Lung microvascular endothelial cell (primary cell): ENCODE measurements at regions not wholly inside any gene's neighbourhood (a gene's known extent, or its start where the extent isn't known, plus 50 kb on each side); places are given as distances from the start of the nearest gene placed in this dataset.
"Not testable (repeated sequence)": the region's sequence is repeated elsewhere in the genome, so short reads cannot be mapped to it uniquely, and the experiment has no call there.

Source experiments
- DNase-seq, 2 donors: peaks; one replicate each; pipeline versions ENCODE4 v3.0.0 to v3.0.0-alpha.2; 2010; ENCODE audit warnings: low read depth in 2 of 2

GRCh38 chr22:46040471-46041465 lies 63.8 kb upstream of the WNT7B start:
- DNase-seq = no peak

GRCh38 chr22:46041642-46042041 lies 64.7 kb upstream of the WNT7B start:
- no peak for DNase-seq

DNA sequence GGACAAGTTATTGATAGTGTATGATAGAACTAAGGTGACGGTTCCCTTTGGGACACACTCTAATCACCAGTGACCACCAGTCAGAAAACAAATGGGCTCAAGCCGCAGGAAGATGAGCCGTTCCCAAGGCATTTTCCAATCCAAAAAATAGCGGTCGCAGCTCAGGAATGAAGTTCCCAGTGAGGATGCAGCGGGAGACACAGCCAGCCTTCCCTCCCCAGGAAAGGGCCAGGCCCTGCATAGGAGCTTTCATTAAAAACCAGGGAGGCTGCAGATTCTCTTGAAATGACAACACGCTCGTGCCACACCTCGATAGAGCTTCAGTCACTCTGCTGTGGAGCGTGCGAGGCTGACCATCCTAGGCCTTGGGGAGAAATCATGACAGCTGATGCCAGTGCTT lies 65.8 kb upstream of the WNT7B start:
- no peak for DNase-seq

GRCh38 chr22:46043339-46043738 lies 66.4 kb upstream of the WNT7B start:
- no peak for DNase-seq

DNA sequence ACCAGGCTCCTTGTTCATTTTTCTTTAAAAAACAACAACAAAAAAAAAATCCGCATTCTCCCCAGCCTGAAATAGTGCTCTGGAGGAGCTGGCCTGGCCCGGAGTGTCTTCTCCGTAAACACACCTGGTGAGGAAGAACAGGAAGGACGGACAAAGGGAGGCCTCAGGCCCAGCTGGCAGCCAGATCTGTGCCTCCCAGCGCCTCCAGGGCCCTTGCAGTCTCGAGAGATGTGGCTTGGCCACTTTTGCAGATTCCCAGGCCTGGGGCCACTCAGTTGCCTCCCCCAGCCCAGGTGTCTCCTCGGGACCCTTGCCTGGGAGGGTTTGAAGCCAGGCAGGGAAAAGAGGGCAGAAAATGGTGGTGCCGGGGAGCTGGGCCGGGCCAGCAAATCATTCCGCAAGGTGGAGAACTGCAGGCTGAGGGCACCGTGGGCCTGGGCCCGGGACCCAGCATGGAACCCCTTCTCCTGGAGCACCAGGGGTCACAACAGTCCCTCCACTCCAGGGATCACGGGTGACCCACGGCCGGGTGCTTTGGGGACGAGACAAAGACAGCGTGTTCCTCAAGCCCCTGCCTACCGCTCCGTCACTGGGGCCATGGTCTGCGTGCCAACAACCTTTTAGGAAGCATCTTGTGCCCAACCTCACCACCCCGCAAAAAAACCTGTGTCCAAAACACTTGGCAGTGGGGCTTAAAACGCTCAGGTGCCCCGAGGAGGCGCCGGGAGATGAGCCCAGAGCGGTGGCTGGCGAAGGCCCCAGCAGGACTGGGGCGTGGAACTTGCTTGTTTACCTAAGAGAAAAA lies 67.1 kb upstream of the WNT7B start:
- peak in 1 of 2 donors; percentile 29 for DNase-seq

GRCh38 chr22:46044621-46045458 lies 67.9 kb upstream of the WNT7B start:
- peak in 1 of 2 donors; percentile 51 for DNase-seq

DNA sequence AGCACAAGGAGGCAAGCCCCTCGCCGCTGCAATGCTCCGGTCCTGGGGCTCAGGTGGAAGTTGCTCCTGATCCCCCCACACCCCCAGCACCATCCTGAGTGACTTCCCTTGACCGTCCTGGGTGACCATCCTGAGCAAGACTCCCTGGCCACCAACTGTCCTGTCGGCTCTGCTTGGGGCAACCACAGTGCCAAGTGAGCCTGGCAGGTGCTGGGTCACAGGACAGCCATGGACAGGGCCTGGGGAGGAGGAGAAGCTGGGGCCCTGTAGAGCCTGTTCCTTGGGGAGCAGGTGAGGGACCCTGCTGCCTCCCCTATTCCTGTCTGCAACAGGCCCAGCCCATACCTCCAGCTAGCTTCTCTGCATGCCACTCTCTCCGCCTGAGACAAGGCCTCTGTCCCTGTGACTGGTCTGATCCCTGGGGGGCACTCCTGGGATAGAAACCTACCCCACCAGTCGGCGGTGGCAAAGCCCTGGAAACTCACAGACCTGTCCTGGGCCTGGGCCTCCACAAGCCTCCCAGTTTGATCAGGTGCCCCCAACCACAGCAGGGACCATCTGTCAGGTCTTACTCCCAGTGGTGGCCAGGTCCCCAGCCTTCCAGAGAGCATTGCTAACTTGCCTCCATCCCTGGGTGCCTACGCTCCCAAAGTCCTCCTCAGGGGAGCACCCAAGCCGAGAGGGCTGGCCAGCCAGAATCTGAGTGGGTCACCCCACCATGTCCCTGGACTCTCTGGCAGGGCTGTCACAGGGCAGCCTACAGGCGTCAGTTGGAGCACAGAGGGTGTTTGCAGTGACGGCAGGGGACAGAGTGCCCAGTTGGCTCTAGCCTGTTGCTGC lies 68.7 kb upstream of the WNT7B start:
- DNase-seq = no peak

- no peak for DNase-seq
Measured at GRCh38 chr22:46046299-46046685, 69.3 kb upstream of the WNT7B start.

GRCh38 chr22:46047226-46047625 lies 70.3 kb upstream of the WNT7B start:
- no peak for DNase-seq

- no peak for DNase-seq
Measured at GRCh38 chr22:46047841-46048595, 71.1 kb upstream of the WNT7B start.

GRCh38 chr22:46048661-46049060 lies 71.7 kb upstream of the WNT7B start:
- not testable (repeated sequence) for DNase-seq

- DNase-seq = no peak
Measured at GRCh38 chr22:46049726-46050450, 72.9 kb upstream of the WNT7B start.

- DNase-seq = no peak
Measured at GRCh38 chr22:46050451-46050845, 73.5 kb upstream of the WNT7B start.

- DNase-seq = no peak
Measured at GRCh38 chr22:46050916-46051614, 74.1 kb upstream of the WNT7B start.

GRCh38 chr22:46051646-46052045 lies 74.7 kb upstream of the WNT7B start:
- no peak for DNase-seq

DNA sequence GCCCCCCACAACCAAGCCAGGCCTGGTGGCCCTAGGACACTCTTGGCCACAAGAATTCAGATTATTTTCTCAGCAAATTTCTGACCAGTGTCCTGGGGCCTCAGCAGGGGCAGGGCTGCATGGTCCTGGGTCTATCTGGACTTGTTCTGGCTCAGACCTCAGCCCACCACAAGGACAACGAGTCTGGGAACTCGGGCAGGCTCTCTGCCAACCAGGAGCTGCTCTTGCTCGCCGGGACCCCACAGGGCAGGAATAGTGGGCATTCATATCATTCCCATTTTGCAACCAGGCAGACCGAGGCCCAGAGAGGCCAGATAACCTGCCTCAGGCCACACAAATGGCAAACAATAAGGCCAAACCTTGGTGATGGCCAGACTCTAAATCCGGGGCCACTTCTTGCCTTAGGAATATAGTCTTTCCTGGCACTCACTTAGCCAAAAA lies 75.4 kb upstream of the WNT7B start:
- DNase-seq = no peak

- DNase-seq = peak; percentile 28 to 46
Measured at GRCh38 chr22:46052801-46053562, 76.0 kb upstream of the WNT7B start.
